DND-41 (cell line): ENCODE measurements at regions not wholly inside any gene's neighbourhood (a gene's known extent, or its start where the extent isn't known, plus 50 kb on each side); places are given as distances from the start of the nearest gene placed in this dataset.

Source experiments
- ATAC-seq: fragments of 200-7000 bp; cut with Tn5 transposase; 3 replicates; pipeline ENCODE4 v1.9.1; 2021; ENCODE audit warnings: low read depth; ENCODE audit not compliant: insufficient read depth
- DNase-seq: peaks from one replicate; pipeline ENCODE4 v3.0.0-alpha.2; 2020
- H2AFZ ChIP-seq: 2 replicates; pipeline ENCODE4 v1.6.0; 2012; ENCODE audit warnings: low read depth, low read length
- H3K27ac ChIP-seq: 2 replicates; pipeline ENCODE4 v1.5.1; 2012; ENCODE audit warnings: low read length, inconsistent platforms
- H3K27me3 ChIP-seq: fragments of 200-600 bp; sonication (generic); 2 replicates; pipeline ENCODE4 v1.6.0; 2012; ENCODE audit warnings: low read length, mild to moderate bottlenecking, inconsistent platforms; ENCODE audit not compliant: insufficient read depth, poor library complexity
- H3K36me3 ChIP-seq: 2 replicates; pipeline ENCODE4 v1.5.1; 2012; ENCODE audit warnings: low read length, inconsistent platforms; ENCODE audit not compliant: insufficient read depth
- H3K4me1 ChIP-seq: 2 replicates; pipeline ENCODE4 v1.5.1; 2012; ENCODE audit warnings: mild to moderate bottlenecking, low read length; ENCODE audit not compliant: insufficient read depth
- H3K4me2 ChIP-seq: 2 replicates; pipeline ENCODE4 v1.6.0; 2012; ENCODE audit warnings: mild to moderate bottlenecking, moderate library complexity, low read length, inconsistent platforms; ENCODE audit not compliant: insufficient read depth
- H3K4me3 ChIP-seq, 2 experiments: fragments of 200-600 bp in 1 of 2; shearing (Covaris generic) in 1 of 2; 2 replicates each; pipeline ENCODE4 v1.5.1; 2012 to 2016; ENCODE audit warnings: inconsistent platforms in 2 of 2, low read length in 2 of 2, mild to moderate bottlenecking in 2 of 2, low read depth in 1 of 2, moderate library complexity in 1 of 2
- H3K79me2 ChIP-seq: 2 replicates; pipeline ENCODE4 v1.6.0; 2012; ENCODE audit warnings: low read length, inconsistent platforms; ENCODE audit not compliant: insufficient read depth
- H3K9ac ChIP-seq: 2 replicates; pipeline ENCODE4 v1.6.0; 2012; ENCODE audit warnings: low read depth, mild to moderate bottlenecking, inconsistent platforms, low read length, moderate library complexity
- H3K9me3 ChIP-seq: 2 replicates; pipeline ENCODE4 v1.5.1; 2012; ENCODE audit warnings: low read length, moderate library complexity, mild to moderate bottlenecking, inconsistent platforms; ENCODE audit not compliant: insufficient read depth, severe bottlenecking
- H4K20me1 ChIP-seq: 2 replicates; pipeline ENCODE4 v1.6.0; 2012; ENCODE audit warnings: low read length; ENCODE audit not compliant: insufficient read depth
- CTCF ChIP-seq: IDR thresholded peaks from 2 replicates; pipeline ENCODE4 v1.5.1; 2012; ENCODE audit warnings: borderline replicate concordance, low read length, moderate library complexity, mild to moderate bottlenecking; ENCODE audit not compliant: poor library complexity, severe bottlenecking; ENCODE audit errors: extremely low read depth
- EZH2 ChIP-seq: IDR thresholded peaks from 3 replicates; pipeline ENCODE4 v1.6.1; 2012; ENCODE audit warnings: borderline replicate concordance, low read depth, mild to moderate bottlenecking, moderate library complexity, low read length, inconsistent platforms; ENCODE audit not compliant: severe bottlenecking

GRCh38 chr16:54673313-54673712 lies 257.4 kb upstream of the IRX5 start:
- no peak overlapping the region for H3K27ac ChIP-seq
- H2AFZ ChIP-seq, result no peak overlapping the region
- ATAC-seq (no peak), DNase-seq (no peak)
- H4K20me1 ChIP-seq, result no peaks in the 10 kb centered on the region
- H3K4me1 ChIP-seq, result no peaks in the 10 kb centered on the region
- no peak overlapping the region for H3K4me2 ChIP-seq
- H3K36me3 ChIP-seq, result no peaks in the 10 kb centered on the region
- TF ChIP-seq EZH2 (no peak), CTCF (no peak)
- no peaks in the 10 kb centered on the region for H3K9me3 ChIP-seq
- H3K27me3 ChIP-seq, result no peaks in the 10 kb centered on the region
- no peak overlapping the region for H3K4me3 ChIP-seq
- H3K9ac ChIP-seq, result no peak overlapping the region
- no peaks in the 10 kb centered on the region for H3K79me2 ChIP-seq

- Histone ChIP-seq H3K27me3 (no peaks in the 10 kb centered on the region), H3K36me3 (no peaks in the 10 kb centered on the region), H3K4me3 (no peak overlapping the region), H3K4me2 (no peak overlapping the region), H4K20me1 (no peaks in the 10 kb centered on the region), H3K27ac (no peak overlapping the region), H3K79me2 (no peaks in the 10 kb centered on the region), H2AFZ (no peak overlapping the region), H3K9me3 (no peaks in the 10 kb centered on the region), H3K9ac (no peak overlapping the region), H3K4me1 (no peaks in the 10 kb centered on the region)
- TF ChIP-seq CTCF (no peak), EZH2 (no peak)
- DNase-seq (no peak), ATAC-seq (no peak)
These were observed 258.2 kb upstream of the IRX5 start for GRCh38 chr16:54672500-54672899.

GRCh38 chr16:54657709-54658102 lies 273.0 kb upstream of the IRX5 start:
- Histone ChIP-seq H3K4me1 (no peaks in the 10 kb centered on the region), H3K79me2 (no peaks in the 10 kb centered on the region), H4K20me1 (no peaks in the 10 kb centered on the region), H3K4me2 (no peak overlapping the region), H3K27ac (no peak overlapping the region), H3K9ac (no peak overlapping the region), H3K36me3 (no peaks in the 10 kb centered on the region), H3K4me3 (no peak overlapping the region), H3K9me3 (no peaks in the 10 kb centered on the region), H2AFZ (no peak overlapping the region), H3K27me3 (no peaks in the 10 kb centered on the region)
- TF ChIP-seq EZH2, result no peak
- no peak for TF ChIP-seq CTCF
- DNase-seq, result no peak
- no peak for ATAC-seq

GRCh38 chr16:54657058-54657708 lies 273.5 kb upstream of the IRX5 start:
- TF ChIP-seq EZH2 (no peak), CTCF (no peak)
- H3K9ac ChIP-seq, result no peak overlapping the region
- no peak for ATAC-seq

More at GRCh38 chr16:54657058-54657708, 273.5 kb upstream of the IRX5 start:
- H2AFZ ChIP-seq, result no peak overlapping the region
- H3K4me3 ChIP-seq, result no peak overlapping the region
- no peaks in the 10 kb centered on the region for H3K27me3 ChIP-seq
- no peak overlapping the region for H3K27ac ChIP-seq
- no peaks in the 10 kb centered on the region for H3K9me3 ChIP-seq
- H3K79me2 ChIP-seq, result no peaks in the 10 kb centered on the region
- no peaks in the 10 kb centered on the region for H4K20me1 ChIP-seq
- no peak overlapping the region for H3K4me2 ChIP-seq
- no peak for DNase-seq
- H3K4me1 ChIP-seq, result no peaks in the 10 kb centered on the region
- H3K36me3 ChIP-seq, result no peaks in the 10 kb centered on the region
